Muscle of leg (tissue), 3 donors: ENCODE measurements at regions not wholly inside any gene's neighbourhood (a gene's known extent, or its start where the extent isn't known, plus 50 kb on each side); places are given as distances from the start of the nearest gene placed in this dataset.
A peak's percentile ranks its signal among the peaks of the same experiment; 100 is the strongest.

ENCODE experiments used
- DNase-seq: peaks from one replicate; pipeline ENCODE4 v3.0.0; 2013
- H3K27ac ChIP-seq: one replicate; pipeline ENCODE4 v1.5.1; 2013; ENCODE audit warnings: mild to moderate bottlenecking, low read length, control low read depth
- H3K27me3 ChIP-seq: one replicate; pipeline ENCODE4 v1.6.1; 2013; ENCODE audit warnings: low read length; ENCODE audit not compliant: control insufficient read depth, insufficient read depth
- H3K36me3 ChIP-seq: one replicate; pipeline ENCODE4 v1.6.1; 2013; ENCODE audit warnings: low read length; ENCODE audit not compliant: control insufficient read depth, insufficient read depth
- H3K4me1 ChIP-seq: one replicate; pipeline ENCODE4 v1.6.1; 2013; ENCODE audit warnings: low read length; ENCODE audit not compliant: control insufficient read depth, insufficient read depth
- H3K4me3 ChIP-seq: one replicate; pipeline ENCODE4 v1.5.1; 2013; ENCODE audit warnings: low read length, control low read depth
- H3K9me3 ChIP-seq: replicated peaks from 2 replicates; pipeline ENCODE4 v1.6.1; 2013; ENCODE audit warnings: low read depth, low read length; ENCODE audit not compliant: control insufficient read depth
- WGBS: methylation state at CpG from one replicate; pipeline ENCODE4 v1.1.5; 2013; ENCODE audit warnings: missing lambda C conversion rate; ENCODE audit not compliant: insufficient coverage; 5-methylcytosine and 5-hydroxymethylcytosine counted together

DNA sequence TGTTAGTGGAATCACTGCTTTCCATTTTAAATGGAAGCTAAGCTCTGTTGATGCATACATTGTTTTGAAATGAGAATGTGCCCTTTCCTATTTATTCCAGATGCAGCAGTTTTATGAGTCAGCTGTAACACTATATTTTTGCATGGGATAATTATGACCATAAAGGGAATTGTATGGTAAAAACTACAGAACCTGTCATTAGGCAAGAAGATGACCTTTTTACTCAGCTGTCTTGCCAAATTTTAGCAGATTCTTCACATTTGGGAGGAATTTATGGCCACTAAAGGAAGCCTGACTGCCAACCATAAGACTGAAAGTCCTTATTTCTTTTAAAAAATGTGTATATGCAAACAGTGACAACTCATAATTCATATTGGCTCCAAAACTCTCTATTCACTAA is 356.3 kb upstream of the PRMT6 start:
- Histone ChIP-seq H3K27me3 (no peaks in the 10 kb centered on the region), H3K4me3 (no peak overlapping the region), H3K27ac (no peak overlapping the region), H3K36me3 (no peaks in the 10 kb centered on the region), H3K9me3 (no peaks in the 10 kb centered on the region), H3K4me1 (no peaks in the 10 kb centered on the region)
- DNase-seq: peak; percentile 91

DNA sequence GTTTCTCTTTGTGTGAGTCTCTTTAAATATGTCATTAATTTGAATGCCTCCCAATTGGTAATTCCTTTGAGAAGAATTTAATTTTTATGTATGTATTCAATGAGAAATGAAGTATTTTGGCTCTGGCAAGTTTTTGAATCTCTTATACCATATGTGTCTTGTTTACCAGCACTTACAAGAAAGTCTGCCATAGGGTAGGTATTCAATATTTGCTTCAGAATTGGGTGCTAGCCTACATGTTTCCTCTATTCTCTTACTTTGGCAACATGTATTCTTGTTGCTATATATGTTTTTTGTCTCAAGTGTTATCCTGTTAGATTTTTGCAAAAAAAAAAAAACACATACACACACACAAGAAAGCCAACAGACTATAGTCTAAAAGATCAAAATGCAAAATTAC is 350.5 kb upstream of the PRMT6 start:
- no peaks in the 10 kb centered on the region for H3K4me1 ChIP-seq
- H3K4me3 ChIP-seq: no peak overlapping the region
- H3K27me3 ChIP-seq: no peaks in the 10 kb centered on the region
- no peak for DNase-seq
- no peaks in the 10 kb centered on the region for H3K9me3 ChIP-seq
- no peak overlapping the region for H3K27ac ChIP-seq
- no peaks in the 10 kb centered on the region for H3K36me3 ChIP-seq

DNA sequence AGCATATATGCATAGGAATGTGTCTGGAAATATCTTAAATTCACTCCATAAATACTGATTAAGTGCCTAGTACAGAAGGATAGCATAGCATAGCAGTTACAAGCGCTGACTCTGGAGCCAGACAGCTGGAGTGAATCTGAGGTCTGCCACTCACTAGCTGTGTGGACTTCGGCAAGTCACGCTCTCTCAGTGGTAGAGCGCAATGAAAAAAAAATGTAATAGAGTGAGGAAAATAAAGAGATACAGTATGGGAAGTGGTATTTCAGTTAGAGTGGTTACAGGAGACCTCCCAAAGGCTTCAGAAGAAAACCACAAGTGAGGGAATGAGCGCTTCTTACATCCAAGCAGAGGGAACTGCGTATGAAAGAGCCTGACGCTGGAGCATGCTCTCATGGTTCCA is 338.9 kb upstream of the PRMT6 start:
- no peaks in the 10 kb centered on the region for H3K27me3 ChIP-seq
- no peaks in the 10 kb centered on the region for H3K36me3 ChIP-seq
- H3K9me3 ChIP-seq: no peaks in the 10 kb centered on the region
- no peaks in the 10 kb centered on the region for H3K4me1 ChIP-seq
- WGBS: 79% methylated on average over 6 of the region's 7 CpGs
- peak; percentile 3 for DNase-seq
- no peak overlapping the region for H3K4me3 ChIP-seq
- H3K27ac ChIP-seq: no peak overlapping the region

DNA sequence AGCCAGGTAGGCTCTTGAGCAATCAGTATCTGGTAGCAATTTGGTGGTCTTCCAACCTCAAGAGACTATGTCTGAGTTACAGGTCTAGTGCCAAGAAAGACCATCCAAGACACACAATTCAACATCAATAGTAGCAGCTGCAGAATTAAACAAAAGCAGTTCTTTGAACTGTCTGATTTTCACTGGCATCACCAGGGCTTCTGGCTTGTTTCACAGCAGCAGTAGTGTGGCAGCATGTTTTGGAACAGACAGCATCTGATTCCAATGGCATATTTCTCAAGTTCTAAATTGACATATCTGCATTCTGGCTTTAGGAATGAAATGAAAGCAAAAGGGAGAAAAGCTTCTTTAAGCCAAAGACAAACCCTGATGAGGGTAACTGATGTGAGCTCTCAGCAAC is 334.7 kb upstream of the PRMT6 start:
- Histone ChIP-seq H3K4me3 (no peak overlapping the region), H3K27ac (no peak overlapping the region), H3K36me3 (no peaks in the 10 kb centered on the region), H3K9me3 (no peaks in the 10 kb centered on the region), H3K4me1 (no peaks in the 10 kb centered on the region), H3K27me3 (no peaks in the 10 kb centered on the region)
- DNase-seq: peak; percentile 27

DNA sequence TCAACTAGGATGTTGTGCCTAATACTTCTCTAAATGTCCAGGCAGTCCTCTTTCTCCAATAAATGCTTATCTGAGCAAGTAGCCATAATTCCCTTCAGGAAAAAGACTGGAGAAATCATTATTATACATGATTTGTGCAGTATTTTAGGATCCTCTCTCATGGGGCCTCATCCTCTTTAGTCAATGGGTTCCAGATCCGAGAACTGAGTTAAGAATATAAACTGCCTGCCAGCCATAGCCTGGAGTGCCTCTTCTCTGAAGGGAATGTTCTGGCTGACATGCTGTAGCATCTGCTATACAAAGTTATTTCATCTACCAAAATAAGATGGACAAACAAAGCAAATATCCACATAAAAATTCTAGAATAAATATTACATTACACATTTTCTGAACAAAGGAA is 334.0 kb upstream of the PRMT6 start:
- H3K9me3 ChIP-seq: no peaks in the 10 kb centered on the region
- no peaks in the 10 kb centered on the region for H3K36me3 ChIP-seq
- H3K27ac ChIP-seq: no peak overlapping the region
- H3K4me1 ChIP-seq: no peaks in the 10 kb centered on the region
- 0% methylated on average over 1 of the region's 1 CpG for WGBS
- H3K27me3 ChIP-seq: no peaks in the 10 kb centered on the region
- H3K4me3 ChIP-seq: no peak overlapping the region
- peak; percentile 79 for DNase-seq

DNA sequence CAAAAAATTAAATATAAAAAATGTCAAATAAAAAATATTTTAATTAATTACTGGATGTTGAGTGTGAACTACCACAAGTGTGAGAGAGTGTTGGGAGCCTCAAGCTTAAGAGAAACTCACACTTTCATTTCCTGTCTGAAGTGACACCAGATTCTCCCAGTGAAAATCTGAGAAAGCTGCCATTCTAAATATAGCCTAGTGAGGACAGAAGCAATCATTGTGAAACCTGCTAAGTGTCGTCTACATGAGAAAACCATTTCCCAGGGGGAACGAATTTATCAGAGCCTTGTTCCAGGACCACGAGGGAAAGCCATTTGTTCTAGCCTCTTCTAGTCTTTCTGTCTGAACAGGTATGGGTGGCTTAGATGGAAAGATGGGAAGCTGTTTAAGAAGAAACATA is 329.3 kb upstream of the PRMT6 start:
- Histone ChIP-seq H3K9me3 (no peaks in the 10 kb centered on the region), H3K27me3 (no peaks in the 10 kb centered on the region), H3K4me3 (no peak overlapping the region), H3K36me3 (no peaks in the 10 kb centered on the region), H3K4me1 (no peaks in the 10 kb centered on the region), H3K27ac (no peak overlapping the region)
- WGBS: no CpG with 5 or more reads among the region's 3 CpGs
- peak; percentile 2 for DNase-seq

DNA sequence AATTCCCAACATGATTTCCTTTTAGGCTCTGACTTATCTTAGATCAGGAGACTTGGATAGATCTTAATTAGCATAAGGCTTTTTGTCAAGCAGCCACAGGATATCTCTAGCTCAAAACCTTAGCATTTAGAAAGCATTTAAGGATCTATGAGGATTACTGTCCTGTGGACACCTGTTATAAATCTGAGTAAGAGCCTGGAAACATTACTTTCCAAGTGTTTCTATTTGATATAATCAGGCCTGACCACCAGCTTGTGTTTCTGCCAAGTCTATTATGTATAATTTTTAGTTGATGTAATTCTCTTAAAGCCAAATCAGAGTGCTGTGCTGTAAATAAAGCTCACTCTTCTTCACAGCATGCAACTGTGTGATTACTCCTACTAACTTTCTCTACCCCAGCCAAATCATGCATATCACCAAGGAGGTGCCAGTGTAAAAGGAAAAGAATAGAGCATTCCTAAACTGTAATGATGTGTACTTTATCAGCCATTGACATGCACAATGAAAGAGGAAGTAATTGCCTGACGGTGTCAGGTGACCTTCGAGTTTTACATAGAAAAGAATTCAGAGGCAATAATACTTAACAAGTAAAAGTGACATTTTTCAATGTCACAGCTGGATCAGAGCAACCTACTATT is 309.9 kb upstream of the PRMT6 start:
- WGBS: no CpG with 5 or more reads among the region's 2 CpGs
- no peak overlapping the region for H3K27ac ChIP-seq
- H3K4me1 ChIP-seq: no peaks in the 10 kb centered on the region
- no peaks in the 10 kb centered on the region for H3K27me3 ChIP-seq
- DNase-seq: no peak
- H3K4me3 ChIP-seq: no peak overlapping the region
- H3K36me3 ChIP-seq: no peaks in the 10 kb centered on the region
- H3K9me3 ChIP-seq: no peaks in the 10 kb centered on the region

DNA sequence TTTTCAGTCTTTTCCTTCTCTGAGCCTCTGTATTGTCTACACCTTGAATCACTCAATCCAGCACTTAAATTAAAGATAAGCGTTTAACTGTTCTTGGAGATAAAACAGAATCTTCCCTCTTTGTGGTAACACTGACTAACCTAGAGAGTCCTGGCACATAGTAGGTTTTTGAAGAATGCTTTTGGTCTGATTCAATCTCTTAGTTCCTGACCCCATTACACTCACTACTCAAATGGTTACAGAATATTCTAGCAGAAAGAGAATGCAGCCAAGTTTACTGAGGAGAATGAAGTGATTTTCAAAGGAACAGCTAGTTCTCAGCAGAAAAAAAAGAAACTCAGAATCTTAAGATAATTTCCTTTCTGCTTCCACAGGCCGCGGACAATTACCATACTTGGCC is 309.2 kb upstream of the PRMT6 start:
- no peak overlapping the region for H3K27ac ChIP-seq
- no peaks in the 10 kb centered on the region for H3K27me3 ChIP-seq
- WGBS: 59% methylated on average over 2 of the region's 3 CpGs
- H3K4me1 ChIP-seq: no peaks in the 10 kb centered on the region
- no peaks in the 10 kb centered on the region for H3K36me3 ChIP-seq
- H3K4me3 ChIP-seq: no peak overlapping the region
- DNase-seq: peak; percentile 10
- no peaks in the 10 kb centered on the region for H3K9me3 ChIP-seq

DNA sequence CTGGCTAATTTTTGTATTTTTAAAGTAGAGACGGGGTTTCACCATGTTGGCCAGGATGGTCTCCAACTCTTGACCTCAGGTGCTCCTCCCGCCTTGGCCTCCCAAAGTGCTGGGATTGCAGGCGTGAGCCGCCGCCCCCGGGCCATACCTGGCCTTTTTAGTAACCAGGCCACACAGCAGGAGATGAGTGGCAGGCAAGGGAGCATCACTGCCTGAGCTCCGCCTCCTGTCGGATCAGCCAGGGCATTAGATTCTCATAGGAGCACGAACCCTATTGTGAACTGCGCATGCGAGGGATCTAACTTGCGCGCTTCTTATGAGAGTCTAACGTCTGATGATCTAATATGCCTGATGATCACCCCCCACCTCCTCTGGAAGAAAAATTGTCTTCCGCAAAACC is 308.7 kb upstream of the PRMT6 start:
- no peaks in the 10 kb centered on the region for H3K36me3 ChIP-seq
- H3K9me3 ChIP-seq: no peaks in the 10 kb centered on the region
- H3K27me3 ChIP-seq: no peaks in the 10 kb centered on the region
- no peaks in the 10 kb centered on the region for H3K4me1 ChIP-seq
- H3K27ac ChIP-seq: no peak overlapping the region
- no peak overlapping the region for H3K4me3 ChIP-seq
- WGBS: 94% methylated on average over 8 of the region's 15 CpGs
- DNase-seq: no peak

DNA sequence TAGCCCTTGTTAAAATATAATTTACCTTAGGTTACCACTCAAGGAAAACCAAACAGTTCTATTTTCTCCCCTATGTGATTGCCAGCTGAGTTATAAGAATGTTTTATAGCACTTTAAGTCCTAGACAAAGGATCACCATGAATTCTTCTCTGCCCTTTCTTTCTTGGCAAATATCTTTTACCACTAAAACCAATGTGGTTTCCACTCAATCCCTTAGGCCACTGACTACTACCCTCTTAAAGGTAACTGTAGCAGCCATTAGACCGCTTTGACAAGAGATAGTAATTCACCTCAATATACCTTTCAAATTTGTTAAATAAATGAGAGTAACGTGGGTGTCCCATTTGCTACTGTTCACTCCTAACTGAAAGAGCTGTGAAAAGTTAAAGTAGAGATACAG is 307.9 kb upstream of the PRMT6 start:
- no peak for DNase-seq
- H3K27ac ChIP-seq: no peak overlapping the region
- no CpG with 5 or more reads among the region's 2 CpGs for WGBS

DNA sequence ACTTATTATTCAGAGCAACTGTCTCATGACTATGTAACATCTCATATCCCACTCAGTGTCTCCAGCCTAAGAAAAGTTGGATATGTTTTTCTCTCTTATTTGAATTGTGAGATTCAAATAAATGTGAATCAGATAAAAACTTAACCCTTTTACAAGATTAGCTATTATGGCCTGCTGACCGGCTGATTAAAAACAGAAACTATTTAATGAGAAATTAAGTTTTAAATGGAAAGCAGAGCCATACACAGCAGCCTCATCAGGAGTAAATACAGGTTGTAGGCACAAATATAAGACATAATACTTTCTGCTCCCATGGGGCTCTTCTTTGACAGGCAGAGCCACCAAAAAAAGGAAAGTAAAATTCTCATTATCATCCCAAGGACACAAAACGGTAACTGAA is 307.0 kb upstream of the PRMT6 start:
- no peak for DNase-seq
- H3K36me3 ChIP-seq: no peaks in the 10 kb centered on the region
- no peaks in the 10 kb centered on the region for H3K4me1 ChIP-seq
- H3K27me3 ChIP-seq: no peaks in the 10 kb centered on the region
- no peaks in the 10 kb centered on the region for H3K9me3 ChIP-seq
- H3K27ac ChIP-seq: no peak overlapping the region
- no peak overlapping the region for H3K4me3 ChIP-seq
- no CpG with 5 or more reads among the region's 2 CpGs for WGBS

More for the DNA sequence above, 307.9 kb upstream of the PRMT6 start:
- H3K4me3 ChIP-seq: no peak overlapping the region
- no peaks in the 10 kb centered on the region for H3K4me1 ChIP-seq
- no peaks in the 10 kb centered on the region for H3K36me3 ChIP-seq
- H3K9me3 ChIP-seq: no peaks in the 10 kb centered on the region
- no peaks in the 10 kb centered on the region for H3K27me3 ChIP-seq
